AG04450 (cell line): ENCODE measurements at regions not wholly inside any gene's neighbourhood (a gene's known extent, or its start where the extent isn't known, plus 50 kb on each side); places are given as distances from the start of the nearest gene placed in this dataset.

Experiments used
- CTCF ChIA-PET: fragments of 300-600, 350-600 bp; formaldehyde crosslinking; extraction: SDS; loops from one replicate; lab custom pipeline; 2022; ENCODE audit warnings: antibody characterized with exemption, inconsistent platforms; lab: Charles Lee
- POLR2A ChIA-PET: fragments of 350-600 bp; formaldehyde crosslinking; extraction: SDS; loops from one replicate; lab custom pipeline; 2021; ENCODE audit warnings: antibody characterized with exemption, inconsistent platforms; lab: Yijun Ruan, JAX
- DNase-seq: peaks from one replicate; pipeline ENCODE4 v3.0.0-alpha.2; 2011; ENCODE audit warnings: low read depth, low spot score
- H3K27ac ChIP-seq: one replicate; pipeline ENCODE4 v1.5.1; 2012; ENCODE audit warnings: low read depth, low read length, control low read depth
- H3K27me3 ChIP-seq: one replicate; pipeline ENCODE4 v1.6.0; 2012; ENCODE audit warnings: low read length; ENCODE audit not compliant: control insufficient read depth, insufficient read depth
- H3K4me3 ChIP-seq: 2 replicates; pipeline ENCODE4 v1.5.1; 2011; ENCODE audit warnings: mild to moderate bottlenecking, low read depth, low read length, control low read depth
- H3K9me3 ChIP-seq: 2 replicates; pipeline ENCODE4 v1.5.1; 2012; ENCODE audit warnings: low read length; ENCODE audit not compliant: control insufficient read depth, insufficient read depth
- TF ChIP-seq, protein P1 (sequence below): IDR thresholded peaks from 2 replicates; pipeline ENCODE4 v1.5.1; 2011; ENCODE audit warnings: low read depth, low read length, control low read depth, inconsistent platforms

DNA sequence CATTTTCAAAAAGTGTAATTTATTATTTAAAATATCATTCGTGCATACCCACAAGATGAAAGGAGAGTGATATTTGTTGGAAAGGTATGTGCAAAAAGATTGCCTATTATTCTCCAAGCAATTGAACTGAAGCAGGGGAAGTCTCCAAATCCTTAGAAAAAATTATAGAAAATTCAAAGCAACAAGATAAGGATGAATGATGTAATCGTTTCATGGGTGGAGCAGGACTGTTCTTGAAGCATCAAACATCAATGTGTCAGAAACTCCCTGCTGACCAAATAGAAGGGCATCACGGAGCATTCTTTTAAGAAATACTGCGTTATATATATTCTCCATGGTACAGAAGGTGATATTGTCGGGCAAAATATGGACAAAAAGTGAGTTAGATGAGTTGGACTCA, 87.9 kb upstream of the SPAG17 start:
- TF ChIP-seq, protein P1, sequence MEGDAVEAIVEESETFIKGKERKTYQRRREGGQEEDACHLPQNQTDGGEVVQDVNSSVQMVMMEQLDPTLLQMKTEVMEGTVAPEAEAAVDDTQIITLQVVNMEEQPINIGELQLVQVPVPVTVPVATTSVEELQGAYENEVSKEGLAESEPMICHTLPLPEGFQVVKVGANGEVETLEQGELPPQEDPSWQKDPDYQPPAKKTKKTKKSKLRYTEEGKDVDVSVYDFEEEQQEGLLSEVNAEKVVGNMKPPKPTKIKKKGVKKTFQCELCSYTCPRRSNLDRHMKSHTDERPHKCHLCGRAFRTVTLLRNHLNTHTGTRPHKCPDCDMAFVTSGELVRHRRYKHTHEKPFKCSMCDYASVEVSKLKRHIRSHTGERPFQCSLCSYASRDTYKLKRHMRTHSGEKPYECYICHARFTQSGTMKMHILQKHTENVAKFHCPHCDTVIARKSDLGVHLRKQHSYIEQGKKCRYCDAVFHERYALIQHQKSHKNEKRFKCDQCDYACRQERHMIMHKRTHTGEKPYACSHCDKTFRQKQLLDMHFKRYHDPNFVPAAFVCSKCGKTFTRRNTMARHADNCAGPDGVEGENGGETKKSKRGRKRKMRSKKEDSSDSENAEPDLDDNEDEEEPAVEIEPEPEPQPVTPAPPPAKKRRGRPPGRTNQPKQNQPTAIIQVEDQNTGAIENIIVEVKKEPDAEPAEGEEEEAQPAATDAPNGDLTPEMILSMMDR = no peak
- H3K27ac ChIP-seq = no peak overlapping the region
- POLR2A ChIA-PET = no interaction called here
- no peaks in the 10 kb centered on the region for H3K27me3 ChIP-seq
- DNase-seq = no peak
- H3K4me3 ChIP-seq = no peak overlapping the region
- CTCF ChIA-PET = no interaction called here
- no peaks in the 10 kb centered on the region for H3K9me3 ChIP-seq

DNA sequence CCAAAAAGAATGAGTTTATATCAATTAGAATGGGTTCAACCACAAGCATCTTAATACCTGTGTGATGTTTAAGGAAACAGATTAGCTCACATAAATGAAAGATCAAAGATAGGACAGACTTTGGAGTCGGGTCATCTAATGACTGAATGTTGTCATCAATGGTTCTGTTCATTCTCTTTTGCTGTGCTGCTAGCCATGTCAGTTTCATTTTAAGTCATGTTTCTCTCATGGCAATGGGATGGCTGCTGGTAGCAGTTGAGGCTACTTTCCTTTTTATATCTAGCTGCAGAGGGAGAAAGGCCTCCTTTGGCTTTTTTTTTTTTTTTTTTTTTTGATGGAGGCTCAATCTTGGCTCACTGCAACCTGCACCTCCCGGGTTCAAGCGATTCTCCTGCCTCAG, 86.9 kb upstream of the SPAG17 start:
- TF ChIP-seq, protein P1 = no peak
- Histone ChIP-seq H3K27me3 (no peaks in the 10 kb centered on the region), H3K27ac (no peak overlapping the region), H3K4me3 (no peak overlapping the region), H3K9me3 (no peaks in the 10 kb centered on the region)
- POLR2A ChIA-PET = no interaction called here
- CTCF ChIA-PET = no interaction called here
- DNase-seq = no peak

DNA sequence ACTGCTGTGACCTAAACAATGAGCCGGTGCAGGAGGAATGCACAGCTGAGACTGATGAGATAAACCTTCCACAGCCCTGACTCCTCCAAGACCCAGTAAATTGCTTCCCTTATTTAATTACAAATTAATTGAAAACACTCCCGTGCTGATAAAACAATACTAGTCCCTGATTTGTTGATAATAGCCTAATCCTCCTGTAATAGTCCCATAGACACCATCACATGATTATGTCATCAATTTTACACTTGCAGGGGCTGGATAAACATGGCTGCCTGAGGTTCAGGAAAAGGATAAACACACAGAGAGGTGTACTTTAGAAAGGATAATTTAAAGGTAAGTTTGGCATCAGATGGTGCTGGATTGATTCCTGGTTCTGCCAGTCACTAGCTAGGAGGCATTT, 84.6 kb upstream of the SPAG17 start:
- TF ChIP-seq, protein P1 = no peak
- Histone ChIP-seq H3K27me3 (no peaks in the 10 kb centered on the region), H3K27ac (no peak overlapping the region), H3K4me3 (no peak overlapping the region), H3K9me3 (no peaks in the 10 kb centered on the region)
- POLR2A ChIA-PET = no interaction called here
- no peak for DNase-seq
- CTCF ChIA-PET = no interaction called here

DNA sequence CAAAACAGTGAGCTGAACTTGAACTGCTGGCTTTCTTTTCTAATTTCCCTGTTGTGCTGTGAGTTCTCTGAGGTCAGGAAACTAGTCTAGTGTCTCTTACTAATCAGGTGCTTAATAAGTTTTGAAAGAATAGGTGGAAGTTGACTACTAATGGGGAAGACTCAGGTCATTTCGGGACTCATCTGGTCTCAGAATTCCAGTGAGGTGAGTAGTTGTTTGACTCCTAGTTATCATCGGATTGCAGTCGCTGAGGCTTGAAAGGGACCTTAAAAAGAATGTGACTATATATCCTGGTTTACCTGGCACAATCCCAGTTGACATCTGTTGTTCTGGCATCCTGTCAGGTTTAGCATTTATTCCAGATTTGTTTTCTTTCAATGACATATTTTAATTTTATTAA, 81.4 kb upstream of the SPAG17 start:
- ChIA-PET POLR2A (no interaction called here), CTCF (no interaction called here)
- Histone ChIP-seq H3K9me3 (no peaks in the 10 kb centered on the region), H3K4me3 (no peak overlapping the region), H3K27me3 (peaks cover 2% of the 10 kb centered on the region), H3K27ac (no peak overlapping the region)
- TF ChIP-seq, protein P1 = no peak
- DNase-seq = no peak

DNA sequence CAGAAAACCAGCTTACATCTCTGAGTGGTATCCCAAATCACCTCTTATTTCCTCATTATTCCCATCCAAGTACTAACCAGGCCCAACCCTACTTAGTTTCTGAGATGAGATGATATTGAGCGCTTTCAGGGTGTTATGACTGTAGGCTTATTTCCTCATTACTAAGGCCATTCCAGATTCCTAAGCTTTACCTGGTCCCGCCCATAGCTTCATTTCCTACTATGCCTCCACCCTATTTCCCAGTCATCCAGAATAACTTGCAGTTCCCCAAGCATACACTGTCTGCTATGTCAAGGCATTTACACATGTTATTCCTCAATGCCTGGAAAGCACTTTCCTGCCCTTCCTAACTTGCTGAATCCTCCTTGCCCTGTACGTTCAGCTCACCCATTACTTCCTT, 79.3 kb upstream of the SPAG17 start:
- POLR2A ChIA-PET = no interaction called here
- Histone ChIP-seq H3K4me3 (no peak overlapping the region), H3K27me3 (peaks cover 2% of the 10 kb centered on the region), H3K27ac (no peak overlapping the region), H3K9me3 (no peaks in the 10 kb centered on the region)
- CTCF ChIA-PET = no interaction called here
- TF ChIP-seq, protein P1 = no peak
- no peak for DNase-seq
